Mesothelial cell of epicardium (in vitro differentiated cells): ENCODE measurements at regions not wholly inside any gene's neighbourhood (a gene's known extent, or its start where the extent isn't known, plus 50 kb on each side); places are given as distances from the start of the nearest gene placed in this dataset.

Experiments
- DNase-seq, 2 experiments: peaks; one replicate each; pipeline ENCODE4 v3.0.0; 2021; ENCODE audit warnings: low spot score in 2 of 2; ENCODE audit not compliant: unreplicated experiment in 2 of 2
- H3K27ac Mint-ChIP-seq: 2 replicates; pipeline ENCODE4 v1.8.0; 2021; ENCODE audit warnings: mixed read lengths
- H3K27me3 Mint-ChIP-seq: 2 replicates; pipeline ENCODE4 v1.8.0; 2021; ENCODE audit warnings: low read depth, mixed read lengths
- H3K36me3 Mint-ChIP-seq: 2 replicates; pipeline ENCODE4 v1.8.0; 2021; ENCODE audit warnings: mixed read lengths
- H3K4me1 Mint-ChIP-seq: 2 replicates; pipeline ENCODE4 v1.8.0; 2021; ENCODE audit warnings: mixed read lengths
- H3K4me3 Mint-ChIP-seq: 2 replicates; pipeline ENCODE4 v1.8.0; 2021; ENCODE audit warnings: mild to moderate bottlenecking, moderate library complexity, mixed read lengths
- H3K9me3 Mint-ChIP-seq: 2 replicates; pipeline ENCODE4 v1.8.0; 2021; ENCODE audit warnings: mixed read lengths
- CTCF ChIP-seq: fragments of 200-600 bp; sonication (generic); IDR thresholded peaks from one replicate; pipeline ENCODE4 v1.5.0; 2021; ENCODE audit warnings: antibody characterized with exemption; ENCODE audit not compliant: unreplicated experiment

GRCh38 chr5:165015547-165015946 is 1510.1 kb downstream of the MAT2B start:
- no peaks in the 10 kb centered on the region for H3K36me3 Mint-ChIP-seq
- H3K4me3 Mint-ChIP-seq = no peak overlapping the region
- no peak overlapping the region for H3K27ac Mint-ChIP-seq
- H3K9me3 Mint-ChIP-seq = peaks cover 4% of the 10 kb centered on the region
- peaks cover 6% of the 10 kb centered on the region for H3K4me1 Mint-ChIP-seq
- no peak for TF ChIP-seq CTCF
- no peaks in the 10 kb centered on the region for H3K27me3 Mint-ChIP-seq
- no peak for DNase-seq

- no peak overlapping the region for H3K4me3 Mint-ChIP-seq
- no peak for TF ChIP-seq CTCF
- no peaks in the 10 kb centered on the region for H3K4me1 Mint-ChIP-seq
- peaks cover 8% of the 10 kb centered on the region for H3K9me3 Mint-ChIP-seq
- no peak overlapping the region for H3K27ac Mint-ChIP-seq
- no peaks in the 10 kb centered on the region for H3K27me3 Mint-ChIP-seq
- no peak for DNase-seq
- H3K36me3 Mint-ChIP-seq = no peaks in the 10 kb centered on the region
These were observed 1521.6 kb downstream of the MAT2B start for GRCh38 chr5:165026971-165027370.

DNA sequence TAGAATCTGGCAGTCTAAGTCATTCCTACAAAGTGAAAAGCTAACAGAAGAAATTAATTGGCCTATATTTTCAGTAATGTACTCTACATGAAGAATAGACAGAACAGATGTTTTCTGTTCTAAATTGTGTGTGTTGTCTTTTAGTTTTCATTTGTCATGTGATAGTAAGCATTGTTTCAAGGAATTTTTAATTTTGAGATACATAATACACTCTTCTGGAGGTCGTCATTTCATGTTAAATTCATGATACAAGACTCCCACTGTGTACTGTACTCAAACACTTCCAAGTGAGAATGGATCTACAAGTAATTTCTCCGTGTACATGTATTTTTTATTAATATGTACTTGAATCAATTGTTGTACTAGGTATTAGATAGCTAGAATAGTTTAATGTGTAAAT is 1522.9 kb downstream of the MAT2B start:
- no peak for DNase-seq
- TF ChIP-seq CTCF = no peak
- H3K36me3 Mint-ChIP-seq = no peaks in the 10 kb centered on the region
- H3K9me3 Mint-ChIP-seq = peaks cover 8% of the 10 kb centered on the region
- H3K4me3 Mint-ChIP-seq = no peak overlapping the region
- no peaks in the 10 kb centered on the region for H3K27me3 Mint-ChIP-seq
- H3K4me1 Mint-ChIP-seq = no peaks in the 10 kb centered on the region
- no peak overlapping the region for H3K27ac Mint-ChIP-seq

- TF ChIP-seq CTCF = no peak
- no peak overlapping the region for H3K4me3 Mint-ChIP-seq
- DNase-seq = no peak
- peaks cover 8% of the 10 kb centered on the region for H3K9me3 Mint-ChIP-seq
- no peaks in the 10 kb centered on the region for H3K27me3 Mint-ChIP-seq
- H3K4me1 Mint-ChIP-seq = no peaks in the 10 kb centered on the region
- no peak overlapping the region for H3K27ac Mint-ChIP-seq
- H3K36me3 Mint-ChIP-seq = no peaks in the 10 kb centered on the region
These were observed 1523.9 kb downstream of the MAT2B start for GRCh38 chr5:165029099-165029870.

- Mint-ChIP-seq H3K4me3 (no peak overlapping the region), H3K4me1 (no peaks in the 10 kb centered on the region)
- no peak for DNase-seq
These were observed 1525.6 kb downstream of the MAT2B start for GRCh38 chr5:165030971-165031370.

More at GRCh38 chr5:165030971-165031370, 1525.6 kb downstream of the MAT2B start:
- Mint-ChIP-seq H3K27ac (no peak overlapping the region), H3K9me3 (peaks cover 4% of the 10 kb centered on the region), H3K36me3 (no peaks in the 10 kb centered on the region), H3K27me3 (no peaks in the 10 kb centered on the region)
- no peak for TF ChIP-seq CTCF
